NK-92 (cell line): ENCODE measurements at regions not wholly inside any gene's neighbourhood (a gene's known extent, or its start where the extent isn't known, plus 50 kb on each side); places are given as distances from the start of the nearest gene placed in this dataset.
"Not testable (repeated sequence)": the region's sequence is repeated elsewhere in the genome, so short reads cannot be mapped to it uniquely, and the experiment has no call there.

Source experiments
- DNase-seq: peaks from one replicate; lab custom pipeline; 2025; ENCODE audit not compliant: unreplicated experiment; lab: John Stamatoyannopoulos, UW

- no peak for DNase-seq
Observed at GRCh38 chr2:8361930-8362329, 319.9 kb upstream of the ID2 start.

DNA sequence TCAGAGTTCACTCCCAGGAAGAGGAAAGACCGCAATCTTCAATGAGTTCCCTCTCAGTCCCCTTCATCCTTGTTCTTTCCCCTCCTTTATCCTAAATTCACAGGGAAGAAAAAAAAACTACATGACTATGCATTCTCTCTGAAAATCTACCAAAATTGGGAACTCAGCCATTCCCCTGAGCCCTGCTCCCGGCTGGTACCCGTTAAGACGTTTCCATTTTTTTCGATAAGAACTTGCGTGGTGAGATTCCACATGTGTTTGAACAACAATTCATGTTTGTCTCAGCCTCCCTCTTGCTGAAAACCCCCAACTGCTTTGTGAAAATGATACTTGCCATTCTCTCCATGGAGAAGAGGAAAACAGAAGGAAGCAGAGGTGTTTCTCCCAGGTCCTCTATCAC lies 318.7 kb upstream of the ID2 start:
- no peak for DNase-seq

DNA sequence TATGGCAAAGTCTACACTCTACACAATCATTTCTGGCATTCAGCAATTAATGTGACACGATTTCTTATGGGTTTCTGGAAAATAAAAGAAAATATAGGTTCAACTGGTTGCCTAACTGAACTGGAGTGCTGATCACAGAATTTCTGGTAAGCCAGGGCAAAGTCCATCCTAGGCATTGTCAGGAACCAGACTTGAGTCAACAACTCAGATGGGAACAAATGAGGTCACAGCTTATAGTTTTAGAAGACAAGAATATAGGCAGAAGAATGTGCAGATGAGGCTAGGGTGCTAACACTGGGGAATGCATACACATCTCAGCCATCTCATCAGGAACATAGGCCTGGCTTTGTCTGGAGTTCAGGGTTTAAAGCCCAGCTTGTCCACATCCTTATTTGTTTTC lies 317.2 kb upstream of the ID2 start:
- no peak for DNase-seq

- no peak for DNase-seq
Observed at GRCh38 chr2:8365331-8365910, 316.4 kb upstream of the ID2 start.

DNA sequence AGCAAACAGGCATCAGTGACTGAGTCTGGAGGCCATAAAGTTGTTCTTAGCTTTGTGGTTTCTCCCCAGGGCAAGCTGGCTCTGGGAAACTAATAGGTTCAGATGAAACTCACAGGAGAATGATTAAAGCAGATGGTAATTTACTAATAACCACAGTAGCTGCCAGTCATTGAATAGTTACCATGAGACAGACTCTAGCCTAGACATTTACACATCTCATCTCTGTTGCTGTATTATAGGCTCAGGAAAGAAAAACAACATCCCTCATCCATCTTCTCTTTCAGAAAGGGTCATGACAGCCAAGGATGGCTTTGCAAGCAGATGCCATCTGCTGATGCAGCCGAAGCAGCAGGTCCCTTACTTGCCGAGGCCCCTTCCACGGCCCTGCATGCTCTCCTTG lies 314.0 kb upstream of the ID2 start:
- DNase-seq: no peak

DNA sequence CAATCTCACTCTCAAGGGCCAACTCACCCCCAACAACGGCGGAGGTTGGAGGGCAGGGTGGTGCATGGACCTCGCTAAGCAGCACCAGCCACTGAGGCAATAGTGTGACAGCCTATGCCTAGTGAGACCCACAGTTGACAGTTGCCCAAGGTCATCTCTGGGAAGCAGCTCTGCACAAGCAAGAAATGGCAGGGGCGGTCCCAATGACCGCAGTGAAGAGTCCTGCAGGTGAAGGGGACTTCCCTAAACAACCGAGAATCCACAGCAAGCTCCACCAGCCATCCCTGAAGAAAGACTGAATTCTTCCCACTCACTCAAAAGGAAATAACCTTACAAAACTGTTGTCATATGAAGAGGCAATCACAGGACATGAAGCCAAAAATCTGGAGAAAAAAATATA lies 313.4 kb upstream of the ID2 start:
- DNase-seq: no peak

DNA sequence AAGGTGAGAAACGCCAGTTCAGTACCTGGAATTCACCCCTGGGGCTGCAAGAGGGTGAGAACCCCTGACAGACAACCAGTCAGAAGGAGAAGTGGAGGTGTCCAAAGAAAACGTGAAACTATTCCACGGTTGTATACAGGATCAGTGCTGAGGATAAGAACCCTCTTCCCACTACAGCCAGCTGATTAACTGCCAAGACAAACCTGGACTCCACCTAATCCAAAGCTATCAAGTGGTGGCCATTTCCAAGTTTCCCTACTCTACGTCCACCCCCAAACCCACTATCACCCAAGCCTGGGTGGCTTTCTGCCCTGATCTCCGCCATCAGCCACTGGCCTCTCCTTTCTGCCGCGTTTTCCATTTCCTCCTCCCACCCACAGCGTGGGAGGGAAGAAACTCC lies 312.3 kb upstream of the ID2 start:
- no peak for DNase-seq

- DNase-seq: no peak
Observed at GRCh38 chr2:8370258-8370802, 311.5 kb upstream of the ID2 start.

GRCh38 chr2:8371653-8372052 lies 310.2 kb upstream of the ID2 start:
- no peak for DNase-seq

DNA sequence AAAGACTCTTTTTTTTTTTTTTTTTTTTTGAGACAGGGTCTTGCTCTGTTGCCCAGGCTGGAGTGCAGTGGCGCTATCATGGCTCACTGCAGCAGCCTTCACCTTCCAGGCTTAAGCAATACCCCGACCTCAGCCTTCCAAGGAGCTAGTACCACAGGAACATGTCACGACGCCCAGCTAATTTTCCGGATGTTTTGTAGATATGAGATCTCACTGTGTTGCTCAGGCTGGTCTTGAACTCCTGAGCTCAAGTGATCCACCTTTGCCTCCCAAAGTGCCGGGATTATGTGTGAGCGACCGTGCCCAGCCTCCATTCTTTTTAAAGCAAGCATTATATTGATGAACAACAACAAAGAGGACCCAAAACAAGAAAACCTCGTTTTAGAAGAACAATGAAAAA lies 307.1 kb upstream of the ID2 start:
- DNase-seq: no peak

DNA sequence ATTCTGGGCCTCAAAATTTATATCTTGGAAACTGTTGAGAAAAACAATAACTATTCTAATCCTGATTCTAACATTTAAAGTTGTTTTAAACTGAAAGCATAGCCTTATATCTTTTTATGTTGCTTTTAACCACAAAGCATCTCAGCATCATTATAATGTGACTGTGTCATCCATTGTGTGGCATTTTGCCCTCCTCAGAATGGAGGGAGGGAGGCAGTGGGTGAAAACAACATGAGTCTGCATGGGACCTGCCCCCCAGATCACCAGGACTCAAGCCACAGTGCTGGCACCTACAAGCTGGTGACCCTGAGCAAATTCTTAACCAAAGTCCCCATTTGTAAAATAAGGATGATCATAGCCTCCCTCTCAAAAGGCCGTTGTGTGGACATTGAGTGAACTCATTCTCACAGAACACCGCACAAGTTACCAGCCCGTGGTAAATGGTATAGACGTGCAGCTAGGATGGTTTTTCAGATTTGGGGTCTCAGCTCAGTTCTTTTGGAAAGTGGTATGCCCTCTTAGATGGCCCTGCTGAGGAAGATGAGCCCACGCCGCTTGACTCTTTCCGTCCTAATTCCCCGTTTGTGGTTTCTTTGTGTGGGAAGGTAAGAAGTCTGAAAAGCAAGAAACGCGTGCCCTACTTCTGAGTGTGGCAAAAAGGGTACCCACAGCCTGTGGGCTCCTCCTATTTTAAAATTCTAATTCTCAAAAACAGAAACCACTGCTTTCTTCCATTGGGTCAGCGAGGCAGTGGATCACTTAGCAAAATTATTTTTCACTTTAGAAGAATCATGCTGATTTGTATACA lies 305.0 kb upstream of the ID2 start:
- no peak for DNase-seq

DNA sequence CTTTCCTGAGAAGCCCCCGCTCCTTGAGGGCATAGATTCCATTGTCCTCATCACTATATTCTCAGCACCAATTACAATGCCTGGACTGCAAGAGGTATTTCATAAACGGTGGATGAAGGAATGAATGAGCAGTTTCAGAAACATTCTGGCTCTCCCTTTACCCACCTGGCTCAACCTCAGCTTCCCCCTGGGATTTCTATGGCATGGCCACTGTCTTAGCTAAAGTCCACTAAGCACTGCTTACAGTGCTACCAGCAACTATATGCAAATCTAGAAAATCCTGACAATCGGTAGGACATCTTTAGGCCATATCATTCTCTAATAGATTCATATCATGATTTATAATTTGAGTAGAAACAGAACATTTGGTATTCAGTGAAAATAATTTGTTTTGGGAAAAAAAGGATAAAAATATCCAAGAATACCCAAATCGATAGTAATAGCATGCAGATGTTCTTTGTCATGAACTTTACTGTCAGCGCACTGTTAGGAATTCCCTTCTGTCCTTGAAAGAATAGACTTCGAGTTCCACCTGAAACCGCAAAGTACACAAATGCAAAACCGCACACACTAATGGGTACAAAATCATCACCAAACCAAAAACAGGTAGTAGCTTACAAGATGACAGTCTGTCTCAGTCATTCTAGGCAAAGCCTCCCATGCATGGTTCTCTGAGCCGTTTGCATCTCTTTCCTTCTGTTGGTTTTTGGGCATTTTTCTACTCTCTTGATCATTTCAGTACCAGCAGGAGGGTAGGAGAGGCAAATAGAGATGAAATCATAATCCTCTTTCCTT lies 303.6 kb upstream of the ID2 start:
- DNase-seq: no peak

DNA sequence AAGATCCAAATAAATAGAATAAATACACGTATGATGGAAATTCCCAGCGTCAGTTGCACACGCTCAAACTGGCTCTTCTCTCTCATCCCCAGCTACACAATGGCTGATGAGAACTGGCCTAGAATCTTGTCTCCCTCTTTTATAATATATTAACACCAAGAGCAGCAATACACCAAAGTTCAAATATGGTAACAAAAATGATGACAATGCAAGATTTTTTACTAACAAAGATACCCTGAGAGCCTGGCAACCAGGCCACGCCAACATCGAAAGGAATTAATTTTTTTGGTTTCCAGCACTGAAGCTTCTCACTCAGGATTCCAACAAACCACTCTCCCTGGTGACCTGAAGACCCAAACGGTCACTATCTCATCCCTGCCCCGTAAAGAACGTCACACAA lies 302.7 kb upstream of the ID2 start:
- no peak for DNase-seq

GRCh38 chr2:8379549-8379948 lies 302.3 kb upstream of the ID2 start:
- DNase-seq: no peak

DNA sequence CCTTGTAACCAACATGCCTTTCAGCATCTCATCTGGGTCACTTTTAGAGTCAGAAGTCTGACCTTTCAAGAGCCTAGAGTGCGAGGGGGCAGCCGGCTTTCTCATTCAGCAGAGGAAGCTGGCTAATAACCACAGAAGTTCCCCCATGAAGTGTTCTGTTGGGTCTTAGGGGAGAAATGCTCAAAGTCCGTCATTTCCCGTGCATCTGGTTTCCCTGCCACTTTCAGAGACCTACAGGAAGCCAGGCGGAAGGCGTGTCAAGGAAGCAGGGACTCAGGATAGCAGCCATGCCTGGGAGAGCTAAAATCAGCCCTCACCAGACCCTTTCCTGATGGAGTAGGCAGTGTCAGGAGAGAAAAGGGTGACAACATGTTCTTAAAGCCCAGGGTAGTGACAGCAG lies 301.8 kb upstream of the ID2 start:
- DNase-seq: no peak

- DNase-seq: no peak
Observed at GRCh38 chr2:8380566-8380965, 301.3 kb upstream of the ID2 start.

DNA sequence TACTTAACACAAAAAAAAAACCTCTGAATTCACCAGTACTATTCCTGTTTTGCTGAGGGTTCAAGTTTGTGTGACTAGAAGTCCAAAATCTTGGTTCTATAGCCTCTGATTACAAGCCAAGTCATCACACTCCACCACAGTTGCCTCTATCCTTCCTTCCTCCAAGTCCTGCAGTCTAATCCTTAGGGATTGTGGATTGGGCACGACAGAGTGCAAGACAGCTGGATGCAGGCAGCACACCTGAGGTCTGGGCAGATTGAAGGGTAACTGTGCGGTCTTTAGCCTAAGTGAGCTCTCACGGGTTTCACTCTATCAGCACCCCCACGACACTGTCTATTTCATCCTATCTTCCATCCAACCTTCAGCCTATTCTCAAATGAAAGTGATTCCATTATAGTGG lies 299.4 kb upstream of the ID2 start:
- no peak for DNase-seq

DNA sequence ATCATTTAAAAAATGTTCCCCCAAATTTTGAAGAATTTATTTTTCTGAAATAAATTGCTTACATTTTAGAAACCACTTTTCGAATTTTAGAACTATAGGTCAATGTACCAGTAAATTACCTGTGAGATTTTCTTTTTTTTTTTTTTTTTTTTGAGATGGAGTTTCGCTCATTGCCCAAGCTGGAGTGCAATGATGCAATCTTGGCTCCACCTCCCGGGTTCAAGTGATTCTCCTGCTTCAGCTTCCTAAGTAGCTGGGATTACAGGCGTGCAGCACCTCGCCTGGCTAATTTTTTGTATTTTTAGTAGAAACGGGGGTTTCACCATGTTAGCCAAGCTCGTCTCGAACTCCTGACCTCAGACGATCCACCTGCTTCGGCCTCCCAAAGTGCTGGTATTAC lies 295.1 kb upstream of the ID2 start:
- not testable (repeated sequence) for DNase-seq

DNA sequence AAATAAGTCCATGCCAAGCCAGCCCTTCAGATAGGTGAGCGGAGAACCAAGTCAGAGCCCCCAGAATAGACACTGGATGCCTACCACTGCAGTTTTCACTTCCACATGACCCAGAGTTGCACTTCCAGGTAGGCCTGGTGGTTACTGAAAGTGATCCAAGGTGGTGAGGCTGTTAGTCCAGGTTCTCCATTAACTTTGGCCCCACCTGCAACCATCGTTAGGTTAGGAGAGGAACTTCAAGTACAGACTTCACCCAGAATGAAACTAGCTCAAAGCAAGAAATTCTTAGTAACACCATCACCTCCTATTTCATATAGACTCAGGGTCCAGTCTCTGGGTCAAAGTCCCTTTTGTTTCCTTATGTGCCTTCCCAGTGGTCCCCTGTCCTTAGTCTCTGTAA lies 293.1 kb upstream of the ID2 start:
- DNase-seq: no peak

GRCh38 chr2:8389431-8390108 lies 292.3 kb upstream of the ID2 start:
- DNase-seq: no peak

- DNase-seq: no peak
Observed at GRCh38 chr2:8391126-8391525, 290.7 kb upstream of the ID2 start.
